ENCODE measurements at regions not wholly inside any gene's neighbourhood (a gene's known extent, or its start where the extent isn't known, plus 50 kb on each side); places are given as distances from the start of the nearest gene placed in this dataset.

- TF ChIP-seq CEBPB (IDR thresholded peaks at IDR 0.05) (no peak), TAF1 (IDR thresholded peaks at IDR 0.05; ENCODE audit: low read depth) (no peak), ZBTB7A (IDR thresholded peaks at IDR 0.05; ENCODE audit: low read depth) (no peak), EGR1 (IDR thresholded peaks at IDR 0.05) (no peak), NFIC (IDR thresholded peaks at IDR 0.05) (no peak)
- TF ChIP-seq, protein P1, sequence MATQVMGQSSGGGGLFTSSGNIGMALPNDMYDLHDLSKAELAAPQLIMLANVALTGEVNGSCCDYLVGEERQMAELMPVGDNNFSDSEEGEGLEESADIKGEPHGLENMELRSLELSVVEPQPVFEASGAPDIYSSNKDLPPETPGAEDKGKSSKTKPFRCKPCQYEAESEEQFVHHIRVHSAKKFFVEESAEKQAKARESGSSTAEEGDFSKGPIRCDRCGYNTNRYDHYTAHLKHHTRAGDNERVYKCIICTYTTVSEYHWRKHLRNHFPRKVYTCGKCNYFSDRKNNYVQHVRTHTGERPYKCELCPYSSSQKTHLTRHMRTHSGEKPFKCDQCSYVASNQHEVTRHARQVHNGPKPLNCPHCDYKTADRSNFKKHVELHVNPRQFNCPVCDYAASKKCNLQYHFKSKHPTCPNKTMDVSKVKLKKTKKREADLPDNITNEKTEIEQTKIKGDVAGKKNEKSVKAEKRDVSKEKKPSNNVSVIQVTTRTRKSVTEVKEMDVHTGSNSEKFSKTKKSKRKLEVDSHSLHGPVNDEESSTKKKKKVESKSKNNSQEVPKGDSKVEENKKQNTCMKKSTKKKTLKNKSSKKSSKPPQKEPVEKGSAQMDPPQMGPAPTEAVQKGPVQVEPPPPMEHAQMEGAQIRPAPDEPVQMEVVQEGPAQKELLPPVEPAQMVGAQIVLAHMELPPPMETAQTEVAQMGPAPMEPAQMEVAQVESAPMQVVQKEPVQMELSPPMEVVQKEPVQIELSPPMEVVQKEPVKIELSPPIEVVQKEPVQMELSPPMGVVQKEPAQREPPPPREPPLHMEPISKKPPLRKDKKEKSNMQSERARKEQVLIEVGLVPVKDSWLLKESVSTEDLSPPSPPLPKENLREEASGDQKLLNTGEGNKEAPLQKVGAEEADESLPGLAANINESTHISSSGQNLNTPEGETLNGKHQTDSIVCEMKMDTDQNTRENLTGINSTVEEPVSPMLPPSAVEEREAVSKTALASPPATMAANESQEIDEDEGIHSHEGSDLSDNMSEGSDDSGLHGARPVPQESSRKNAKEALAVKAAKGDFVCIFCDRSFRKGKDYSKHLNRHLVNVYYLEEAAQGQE (IDR thresholded peaks at IDR 0.05; ENCODE audit: low read depth): no peak
Measured at GRCh38 chr5:179427032-179427675, 81.9 kb upstream of the ADAMTS2 start.
